Psoas muscle (tissue), 7 donors: ENCODE measurements at regions not wholly inside any gene's neighbourhood (a gene's known extent, or its start where the extent isn't known, plus 50 kb on each side); places are given as distances from the start of the nearest gene placed in this dataset.

Experiments
- ATAC-seq, 4 donors: fragments of 200-7000 bp; cut with Tn5 transposase; one replicate each; pipeline ENCODE4 v1.9.1; 2020; ENCODE audit warnings: moderate library complexity in 3 of 4, mild to moderate bottlenecking in 2 of 4
- DNase-seq, 2 donors: peaks; one replicate each; pipeline ENCODE4 v3.0.0-alpha.2; 2020
- H3K27ac ChIP-seq: fragments of 200-600 bp; one replicate; pipeline ENCODE4 v1.8.0; 2022
- H3K27me3 ChIP-seq, 3 donors: fragments of 200-600 bp in 1 of 3; one replicate each; pipeline versions ENCODE4 v1.6.1 to v1.8.0; 2013 to 2022; ENCODE audit warnings: low read length in 2 of 3, mild to moderate bottlenecking in 2 of 3, moderate library complexity in 1 of 3; ENCODE audit not compliant: insufficient read depth in 3 of 3
- H3K36me3 ChIP-seq, 2 donors: fragments of 200-600 bp in 1 of 2; one replicate each; pipeline versions ENCODE4 v1.6.1 to v1.8.0; 2013 to 2022; ENCODE audit warnings: low read depth in 1 of 2, mild to moderate bottlenecking in 1 of 2, moderate library complexity in 1 of 2; ENCODE audit not compliant: insufficient read depth in 1 of 2
- H3K4me1 ChIP-seq: fragments of 200-600 bp; one replicate; pipeline ENCODE4 v1.8.0; 2022
- H3K4me3 ChIP-seq: fragments of 200-600 bp; one replicate; pipeline ENCODE4 v1.8.0; 2022; ENCODE audit warnings: mild to moderate bottlenecking
- H3K9me3 ChIP-seq: fragments of 200-600 bp; one replicate; pipeline ENCODE4 v1.8.0; 2022
- CTCF ChIP-seq: fragments of 200-600 bp; IDR thresholded peaks from one replicate; pipeline ENCODE4 v1.8.0; 2022; ENCODE audit warnings: antibody characterized with exemption
- WGBS, 3 donors: extraction: QIAGEN DNeasy Blood & Tissue Kit; methylation state at CpG; one replicate each; pipeline versions ENCODE4 v1.1.6 to v1.1.7; 2013; 5-methylcytosine and 5-hydroxymethylcytosine counted together
- intact Hi-C, 2 donors: fragments of 100-400 bp; cut with DNase I; formaldehyde crosslinking; loops; one replicate each; pipeline versions ENCODE4 v1.11.0 to v1.14.2; 2022
- donor health status: healthy with polysubstance abuse.
- donor health status: DM: no; HTN: no; CAD: no; lungs with moderate emphysema.
- donor health status: Bipolar disorder and iron deficiency.
- donor health status: healthy.
- donor health status: DM: yes; HTN: yes; CAD: no.
- donor health status: DM: no; HTN: no; CAD: no.
- donor health status: DM: yes; HTN: yes; CAD: no.

- Histone ChIP-seq H3K27me3 (no peaks in the 10 kb centered on the region), H3K4me3 (no peak overlapping the region), H3K9me3 (no peaks in the 10 kb centered on the region), H3K36me3 (no peaks in the 10 kb centered on the region), H3K4me1 (no peaks in the 10 kb centered on the region), H3K27ac (no peak overlapping the region)
- no peak for ATAC-seq
- no peak for DNase-seq
- intact Hi-C loops, result no loop called here
- 77 to 90% (median 84%) methylated on average over 1 of the region's 1 CpG for WGBS, 3 donors
- TF ChIP-seq CTCF, result no peak
Measured at GRCh38 chr12:59193476-59194050, 273.3 kb upstream of the LRIG3 start.

- ATAC-seq (no peak), DNase-seq (no peak)
- 66 to 88% (median 71%) methylated on average over 1 of the region's 1 CpG for WGBS, 3 donors
- no peak for TF ChIP-seq CTCF
- H3K36me3 ChIP-seq, result no peaks in the 10 kb centered on the region
- intact Hi-C loops, result no loop called here
- no peak overlapping the region for H3K27ac ChIP-seq
- H3K27me3 ChIP-seq, result no peaks in the 10 kb centered on the region
- no peak overlapping the region for H3K4me3 ChIP-seq
- no peaks in the 10 kb centered on the region for H3K4me1 ChIP-seq
- no peaks in the 10 kb centered on the region for H3K9me3 ChIP-seq
Measured at GRCh38 chr12:59191372-59191771, 271.1 kb upstream of the LRIG3 start.

GRCh38 chr12:59186451-59186850 lies 266.1 kb upstream of the LRIG3 start:
- Histone ChIP-seq H3K36me3 (no peaks in the 10 kb centered on the region), H3K9me3 (no peaks in the 10 kb centered on the region), H3K27me3 (no peaks in the 10 kb centered on the region), H3K4me1 (no peaks in the 10 kb centered on the region), H3K27ac (no peak overlapping the region), H3K4me3 (no peak overlapping the region)
- no peak for ATAC-seq
- 59 to 69% (median 68%) methylated on average over 3 of the region's 3 CpGs for WGBS, 3 donors
- no peak for DNase-seq
- intact Hi-C loops, result no loop called here
- no peak for TF ChIP-seq CTCF

GRCh38 chr12:59185295-59185694 lies 265.0 kb upstream of the LRIG3 start:
- Histone ChIP-seq H3K27me3 (no peaks in the 10 kb centered on the region), H3K9me3 (no peaks in the 10 kb centered on the region), H3K27ac (no peak overlapping the region), H3K4me3 (no peak overlapping the region), H3K4me1 (no peaks in the 10 kb centered on the region), H3K36me3 (no peaks in the 10 kb centered on the region)
- TF ChIP-seq CTCF, result no peak
- intact Hi-C loops, result no loop called here
- no peak for ATAC-seq
- 60 to 74% (median 70%) methylated on average over 4 of the region's 4 CpGs for WGBS, 3 donors
- no peak for DNase-seq
